Fibroblast of skin of right biceps (primary cell): ENCODE measurements at regions not wholly inside any gene's neighbourhood (a gene's known extent, or its start where the extent isn't known, plus 50 kb on each side); places are given as distances from the start of the nearest gene placed in this dataset.
"Not testable (repeated sequence)": the region's sequence is repeated elsewhere in the genome, so short reads cannot be mapped to it uniquely, and the experiment has no call there.

Experiments
- DNase-seq: peaks from one replicate; pipeline ENCODE4 v3.0.0-alpha.2; 2013

DNA sequence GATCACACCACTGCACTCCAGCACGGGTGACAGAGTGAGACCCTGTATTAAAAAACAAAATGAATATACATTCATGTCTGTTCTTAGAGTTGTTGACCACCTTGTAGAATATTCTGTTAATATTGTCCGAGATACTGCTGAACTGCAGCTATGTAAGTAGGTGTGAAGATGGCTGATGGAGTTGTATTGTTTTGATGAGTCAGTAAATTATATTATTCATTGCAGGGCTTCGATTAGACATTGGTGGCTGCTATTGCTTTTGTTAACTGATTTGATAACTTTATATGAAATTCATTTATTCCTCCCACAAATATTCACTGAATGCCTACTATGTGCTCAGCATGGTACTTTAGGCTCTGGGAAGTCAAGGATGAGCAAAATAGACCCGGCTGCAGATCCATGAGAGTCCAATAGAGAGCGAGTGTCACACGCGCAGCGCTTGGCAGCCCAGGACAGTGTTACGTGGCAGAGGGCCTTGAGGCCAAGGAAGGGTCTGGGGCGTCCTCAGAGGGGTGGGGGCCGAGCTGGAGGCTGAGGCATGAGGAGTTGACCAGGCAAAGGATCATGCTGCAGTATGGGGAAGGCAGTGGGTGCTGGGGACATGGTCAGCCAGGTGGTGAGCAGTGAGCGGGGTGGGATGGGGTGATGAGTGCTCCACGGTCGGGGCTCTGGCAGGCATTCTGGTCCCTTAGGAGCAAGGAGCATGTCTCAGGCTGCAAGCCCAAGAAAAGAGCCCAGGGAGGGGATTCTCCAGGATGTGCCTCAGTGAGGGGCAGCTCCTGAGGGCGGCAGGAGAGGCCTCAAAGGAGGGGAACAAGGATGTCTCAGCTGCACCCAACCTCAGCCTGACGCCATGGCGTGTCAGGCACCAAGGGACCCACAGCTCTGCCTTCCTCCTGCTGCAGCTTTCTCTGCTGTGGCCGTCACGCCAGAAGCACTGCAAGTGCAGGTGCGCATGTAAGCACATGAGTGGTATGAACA, 243.5 kb downstream of the GADD45G start:
- no peak for DNase-seq

DNA sequence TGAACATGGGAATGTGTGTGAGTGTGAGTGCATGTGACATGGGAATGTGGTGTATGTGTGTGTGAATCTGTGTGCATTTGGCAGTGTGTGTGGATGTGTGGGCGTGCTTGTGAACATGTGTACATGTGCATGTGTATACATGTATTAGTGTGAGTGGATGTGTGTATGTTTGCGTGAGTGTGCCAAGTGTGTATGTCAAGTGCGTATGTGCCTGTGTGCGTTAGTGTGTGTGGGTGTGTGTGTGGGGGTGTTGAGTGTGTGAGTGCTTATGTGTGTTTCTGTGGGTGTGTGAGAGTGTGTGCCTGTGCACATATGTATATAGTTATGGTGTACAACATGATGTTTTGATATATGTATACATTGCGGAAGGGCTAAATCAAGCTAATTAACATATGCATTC, 244.3 kb downstream of the GADD45G start:
- DNase-seq, result no peak

- no peak for DNase-seq
Measured at GRCh38 chr9:89850153-89850552, 245.3 kb downstream of the GADD45G start.

DNA sequence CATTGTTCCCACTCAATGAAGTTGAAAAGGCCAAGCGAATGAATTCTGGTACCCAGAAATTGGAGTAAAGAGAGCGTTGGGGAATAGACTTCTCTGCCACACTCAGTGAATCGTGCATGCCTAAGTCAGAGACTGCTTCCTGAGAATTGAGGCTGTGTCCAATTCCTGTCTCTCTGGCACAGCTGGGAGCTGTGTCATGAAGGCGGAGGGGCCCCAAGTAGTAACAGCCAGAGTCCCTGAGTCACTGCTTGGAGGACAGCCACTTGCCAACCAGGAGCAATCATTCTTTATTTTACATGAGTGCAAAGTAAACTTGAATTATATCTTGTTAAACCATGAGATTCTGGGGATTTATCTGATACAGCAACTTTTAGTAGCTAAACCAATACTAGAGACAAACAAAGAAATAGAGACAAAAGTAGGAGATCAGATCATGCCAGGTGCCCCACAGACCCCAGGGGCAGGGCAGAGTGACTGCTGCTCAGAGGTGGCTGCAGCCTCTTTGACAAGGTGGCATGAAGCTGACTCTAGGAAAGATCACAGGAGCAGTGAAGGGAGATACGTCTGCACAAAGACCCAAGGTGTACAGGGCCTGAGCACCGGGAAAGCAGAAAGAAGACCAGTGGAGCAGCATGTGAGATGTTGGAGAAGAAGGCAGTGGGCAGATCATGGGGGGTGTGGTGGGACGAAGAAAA, 246.0 kb downstream of the GADD45G start:
- DNase-seq, result peak; percentile 81

- no peak for DNase-seq
Measured at GRCh38 chr9:89853161-89853560, 248.3 kb downstream of the GADD45G start.

DNA sequence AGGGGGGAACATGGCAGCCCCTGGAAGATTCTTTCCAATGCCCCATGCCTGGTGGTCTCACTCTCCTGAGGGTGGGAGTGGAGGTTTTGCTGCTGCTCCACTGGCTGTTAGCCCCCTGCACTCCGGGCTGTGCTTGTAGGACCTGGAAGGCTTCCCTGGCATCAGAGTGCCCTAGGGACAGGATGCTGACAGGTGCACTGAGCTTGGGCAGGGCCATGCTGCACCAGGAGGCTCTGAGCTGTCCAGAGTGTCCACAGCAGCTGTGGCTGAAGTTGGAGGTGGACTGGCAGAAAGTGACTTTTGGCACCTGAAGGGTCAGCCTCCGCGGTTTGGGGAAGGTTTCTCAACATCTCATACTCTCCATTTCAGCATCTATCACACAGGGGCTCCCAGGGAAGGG, 249.1 kb downstream of the GADD45G start:
- no peak for DNase-seq

DNA sequence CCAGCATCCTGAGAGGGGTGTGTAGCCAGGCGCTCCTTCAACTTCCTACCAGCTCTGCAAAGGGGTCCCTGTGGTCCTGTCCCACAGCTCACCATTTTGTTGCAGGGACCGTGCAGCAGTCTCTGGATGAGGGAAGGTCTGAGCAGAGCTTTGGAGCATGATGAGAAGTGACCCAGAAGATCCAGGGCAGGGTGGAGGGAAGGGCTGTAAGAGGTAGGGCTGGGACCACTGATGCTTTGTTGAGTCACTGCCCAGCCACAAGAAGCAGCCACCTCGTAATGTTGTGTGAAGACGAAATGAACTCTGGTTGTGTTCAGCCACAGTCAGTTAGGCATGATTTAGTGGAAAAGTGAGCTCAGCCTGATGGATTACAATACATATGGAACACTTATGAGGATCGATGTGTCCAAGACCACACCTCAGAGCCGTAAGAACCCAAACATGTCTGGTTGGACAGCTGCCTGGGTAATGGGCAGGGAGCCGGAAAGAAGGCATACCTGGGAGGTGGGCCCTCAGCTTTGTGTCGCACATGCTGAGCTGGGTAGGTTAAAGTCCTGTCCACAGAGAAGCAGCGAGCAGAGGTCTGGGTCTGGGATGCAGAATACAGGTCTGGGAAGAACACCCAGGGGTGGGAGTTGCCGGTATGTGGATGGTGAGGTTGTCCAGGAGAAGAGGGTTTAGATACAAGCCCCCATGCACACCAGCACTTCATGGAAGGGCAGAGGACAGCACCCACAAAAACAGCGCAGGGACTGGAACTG, 250.1 kb downstream of the GADD45G start:
- DNase-seq, result no peak

DNA sequence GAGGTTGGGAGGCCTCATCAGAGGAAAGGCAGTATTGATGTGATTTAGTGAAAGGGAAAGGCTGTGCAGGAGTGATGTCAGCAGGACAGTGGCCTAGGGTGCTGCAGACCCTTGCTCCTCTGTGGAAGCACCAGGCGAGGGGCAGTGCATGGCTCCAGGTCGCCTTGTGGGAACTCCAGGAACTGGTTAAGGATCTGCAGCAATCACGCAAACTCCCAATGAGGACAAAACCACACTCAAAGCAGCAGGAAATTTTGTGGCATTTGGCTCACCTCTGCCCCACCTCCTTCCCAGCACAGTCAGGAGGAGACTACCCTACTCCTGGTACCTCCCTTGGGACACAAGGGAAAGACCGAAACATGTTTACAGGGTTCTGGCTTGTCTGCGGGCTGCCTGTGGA, 251.5 kb downstream of the GADD45G start:
- DNase-seq, result not testable (repeated sequence)

DNA sequence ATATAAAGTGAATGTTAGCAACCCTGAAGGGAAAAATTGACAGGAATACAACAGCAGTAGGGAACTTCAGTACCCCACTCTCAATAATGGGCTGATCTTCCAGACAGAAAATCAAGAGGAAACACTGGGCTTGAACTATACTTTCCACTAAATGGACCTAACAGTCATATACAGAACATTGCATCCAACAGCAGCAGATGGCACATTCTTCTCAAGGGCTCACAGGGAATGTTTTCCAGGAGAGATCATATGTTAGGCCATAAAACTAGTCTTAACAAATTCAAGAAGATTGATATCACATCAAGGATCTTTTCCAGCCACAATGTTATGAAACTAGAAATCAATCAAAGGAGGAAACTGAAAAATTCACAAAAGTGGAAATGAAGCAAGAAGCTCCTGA, 252.1 kb downstream of the GADD45G start:
- not testable (repeated sequence) for DNase-seq

- not testable (repeated sequence) for DNase-seq
Measured at GRCh38 chr9:89859842-89860241, 255.0 kb downstream of the GADD45G start.

- not testable (repeated sequence) for DNase-seq
Measured at GRCh38 chr9:89861371-89861770, 256.6 kb downstream of the GADD45G start.

DNA sequence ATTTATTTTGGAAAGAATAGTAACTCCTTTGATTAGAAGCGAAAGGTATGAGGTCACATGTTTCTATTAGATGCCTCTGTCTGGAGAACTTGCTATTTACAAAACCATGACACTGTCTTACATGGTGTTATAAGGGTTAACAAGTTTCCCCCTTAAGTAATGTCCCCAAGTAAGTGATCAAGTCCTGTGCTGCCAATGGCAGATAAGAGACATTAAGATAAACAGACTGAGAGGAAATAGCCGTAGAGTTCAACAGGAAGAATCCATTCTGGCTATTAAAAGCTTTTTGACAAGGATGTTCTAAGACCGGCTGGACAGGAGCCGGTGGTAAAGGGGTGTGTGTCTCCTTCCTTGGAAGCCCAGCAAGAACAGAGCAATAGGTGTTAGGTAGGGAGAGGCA, 257.5 kb downstream of the GADD45G start:
- DNase-seq, result no peak

DNA sequence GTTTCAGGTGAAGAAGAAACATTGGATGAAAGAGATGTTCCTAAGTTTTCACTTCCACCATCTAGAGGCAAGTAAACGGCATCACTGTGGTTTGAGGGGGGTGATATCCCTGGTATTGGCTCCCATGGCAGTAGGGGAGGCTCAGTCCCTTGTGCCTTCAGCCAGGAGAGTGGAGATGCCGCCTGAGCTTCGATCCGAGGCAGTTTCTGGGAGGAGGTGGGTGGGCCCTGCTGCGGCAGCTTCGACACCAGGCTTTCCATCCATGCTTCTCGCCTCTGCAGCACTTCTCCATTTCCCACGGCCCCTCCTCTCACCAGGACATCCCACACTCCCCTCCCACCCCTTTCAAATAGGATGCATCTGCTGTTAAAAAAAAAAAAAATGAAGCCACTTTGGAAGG, 258.3 kb downstream of the GADD45G start:
- no peak for DNase-seq

GRCh38 chr9:89863837-89864236, 259.0 kb downstream of the GADD45G start:
- DNase-seq, result peak; percentile 13

- no peak for DNase-seq
Measured at GRCh38 chr9:89864257-89864656, 259.4 kb downstream of the GADD45G start.

- DNase-seq, result no peak
Measured at GRCh38 chr9:89864731-89865130, 259.9 kb downstream of the GADD45G start.

- DNase-seq, result no peak
Measured at GRCh38 chr9:89865357-89865756, 260.5 kb downstream of the GADD45G start.

GRCh38 chr9:89865981-89866380, 261.2 kb downstream of the GADD45G start:
- DNase-seq, result no peak

GRCh38 chr9:89866701-89867100, 261.9 kb downstream of the GADD45G start:
- DNase-seq, result no peak

GRCh38 chr9:89868100-89868499, 263.3 kb downstream of the GADD45G start:
- DNase-seq, result no peak

- DNase-seq, result no peak
Measured at GRCh38 chr9:89869793-89870580, 265.2 kb downstream of the GADD45G start.

GRCh38 chr9:89871871-89872331, 267.1 kb downstream of the GADD45G start:
- no peak for DNase-seq
